IMR-90 (cell line): ENCODE measurements at regions not wholly inside any gene's neighbourhood (a gene's known extent, or its start where the extent isn't known, plus 50 kb on each side); places are given as distances from the start of the nearest gene placed in this dataset.

Source experiments
- ATAC-seq: fragments of 200-7000 bp; cut with Tn5 transposase; 2 replicates; pipeline ENCODE4 v1.9.1; 2020; ENCODE audit warnings: low read depth, mild to moderate bottlenecking, moderate library complexity
- BruUV-seq: library from RNA; stranded (reverse); fragments of 400-500 nt; replicated peaks from 2 replicates; lab custom pipeline; 2021; lab: Mats Ljungman, UMichigan
- CTCF ChIA-PET: fragments of 300-600 bp; formaldehyde crosslinking; extraction: SDS; loops from one replicate; lab custom pipeline; 2021; ENCODE audit warnings: antibody characterized with exemption; lab: Yijun Ruan, JAX
- POLR2A ChIA-PET: fragments of 300-600 bp; sonication (Branson Sonifier 250); formaldehyde crosslinking; loops from one replicate; lab custom pipeline; 2022; ENCODE audit warnings: antibody characterized with exemption; ENCODE audit not compliant: unreplicated experiment; lab: Charles Lee
- DNase-seq: peaks from one replicate; pipeline ENCODE4 v3.0.0; 2013
- H2AFZ ChIP-seq: replicated peaks from 2 replicates; pipeline ENCODE3; 2013; ENCODE audit warnings: low read length, mild to moderate bottlenecking; ENCODE audit not compliant: poor library complexity
- H2AK5ac ChIP-seq: 2 replicates; pipeline ENCODE4 v1.6.1; 2013; ENCODE audit warnings: low read depth, low read length, inconsistent platforms
- H2AK9ac ChIP-seq: replicated peaks from 2 replicates; pipeline ENCODE3; 2013; ENCODE audit warnings: mild to moderate bottlenecking, low read depth, low read length, moderate library complexity; ENCODE audit not compliant: poor library complexity
- H2BK120ac ChIP-seq: 2 replicates; pipeline ENCODE4 v1.6.1; 2013; ENCODE audit warnings: low read depth, low read length, inconsistent platforms
- H2BK15ac ChIP-seq: 3 replicates; pipeline ENCODE4 v1.6.1; 2013; ENCODE audit warnings: low read depth, low read length, inconsistent platforms
- H2BK20ac ChIP-seq: 2 replicates; pipeline ENCODE4 v1.6.1; 2013; ENCODE audit warnings: low read depth, mild to moderate bottlenecking, inconsistent platforms, low read length, moderate library complexity
- H2BK5ac ChIP-seq: 2 replicates; pipeline ENCODE4 v1.6.1; 2013; ENCODE audit warnings: mild to moderate bottlenecking, low read depth, low read length, inconsistent platforms; ENCODE audit not compliant: poor library complexity, severe bottlenecking
- H3K14ac ChIP-seq: replicated peaks from 2 replicates; pipeline ENCODE4 v1.6.1; 2013; ENCODE audit warnings: low read depth, low read length, inconsistent platforms
- H3K18ac ChIP-seq: 2 replicates; pipeline ENCODE4 v1.6.1; 2013; ENCODE audit warnings: low read depth, low read length, control low read depth
- H3K23ac ChIP-seq: 2 replicates; pipeline ENCODE4 v1.6.1; 2013; ENCODE audit warnings: low read depth, low read length, inconsistent platforms
- H3K27ac ChIP-seq: 2 replicates; pipeline ENCODE4 v1.5.1; 2013; ENCODE audit warnings: mild to moderate bottlenecking, control low read depth, low read length; ENCODE audit not compliant: insufficient read depth
- H3K27me3 ChIP-seq: 2 replicates; pipeline ENCODE4 v1.6.1; 2013; ENCODE audit warnings: low read length; ENCODE audit not compliant: control insufficient read depth, insufficient read depth
- H3K36me3 ChIP-seq: 2 replicates; pipeline ENCODE4 v1.6.1; 2013; ENCODE audit warnings: low read length, mixed read lengths; ENCODE audit not compliant: control insufficient read depth, insufficient read depth
- H3K4ac ChIP-seq: 2 replicates; pipeline ENCODE4 v1.6.1; 2013; ENCODE audit warnings: low read depth, low read length, inconsistent platforms
- H3K4me1 ChIP-seq: 2 replicates; pipeline ENCODE4 v1.6.1; 2013; ENCODE audit warnings: low read length, mixed read lengths; ENCODE audit not compliant: control insufficient read depth, insufficient read depth
- H3K4me2 ChIP-seq: 2 replicates; pipeline ENCODE4 v1.6.1; 2013; ENCODE audit warnings: low read depth, mild to moderate bottlenecking, control low read depth, low read length, moderate library complexity
- H3K4me3 ChIP-seq: 2 replicates; pipeline ENCODE4 v1.5.1; 2013; ENCODE audit warnings: low read depth, mild to moderate bottlenecking, control low read depth, low read length, moderate library complexity; ENCODE audit not compliant: insufficient read depth
- H3K56ac ChIP-seq: 2 replicates; pipeline ENCODE4 v1.6.1; 2013; ENCODE audit warnings: low read length, inconsistent platforms; ENCODE audit not compliant: insufficient read depth; ENCODE audit errors: extremely low read depth
- H3K79me1 ChIP-seq, 2 experiments: 2 replicates each; pipeline ENCODE4 v1.6.1; 2013; ENCODE audit warnings: low read length in 2 of 2, inconsistent platforms in 1 of 2, low read depth in 1 of 2
- H3K9ac ChIP-seq: 2 replicates; pipeline ENCODE4 v1.6.1; 2013; ENCODE audit warnings: low read depth, low read length, control low read depth
- H3K9me1 ChIP-seq: 2 replicates; pipeline ENCODE4 v1.6.1; 2013; ENCODE audit warnings: low read length, inconsistent platforms; ENCODE audit not compliant: insufficient read depth
- H3K9me3 ChIP-seq: 2 replicates; pipeline ENCODE4 v1.6.1; 2013; ENCODE audit warnings: low read length; ENCODE audit not compliant: control insufficient read depth, insufficient read depth
- H4K20me1 ChIP-seq: 2 replicates; pipeline ENCODE4 v1.6.1; 2013; ENCODE audit warnings: low read length, inconsistent platforms; ENCODE audit not compliant: insufficient read depth
- H4K5ac ChIP-seq: 2 replicates; pipeline ENCODE4 v1.6.1; 2013; ENCODE audit warnings: mild to moderate bottlenecking, low read depth, low read length, control low read depth
- H4K8ac ChIP-seq, 2 experiments: 2 replicates each; pipeline ENCODE4 v1.6.1; 2013; ENCODE audit warnings: low read depth in 2 of 2, low read length in 2 of 2, control low read depth in 1 of 2, inconsistent platforms in 1 of 2
- H4K91ac ChIP-seq: 2 replicates; pipeline ENCODE4 v1.6.1; 2013; ENCODE audit warnings: low read depth, low read length, inconsistent platforms; ENCODE audit not compliant: insufficient read depth
- BHLHE40 ChIP-seq: fragments of 150-350 bp; IDR thresholded peaks from 2 replicates; pipeline ENCODE4 v1.6.1; 2016; ENCODE audit warnings: mild to moderate bottlenecking, low read depth, low read length
- CEBPB ChIP-seq: IDR thresholded peaks from 2 replicates; pipeline ENCODE4 v1.6.1; 2012; ENCODE audit warnings: low read depth, low read length, improper control_type of control experiment
- CHD1 ChIP-seq: IDR thresholded peaks from 2 replicates; pipeline ENCODE4 v1.6.1; 2012; ENCODE audit warnings: low read depth, low read length, improper control_type of control experiment
- ELK1 ChIP-seq: fragments of 150-350 bp; IDR thresholded peaks from 2 replicates; pipeline ENCODE4 v1.6.1; 2016; ENCODE audit warnings: low read depth, mild to moderate bottlenecking, low read length, moderate library complexity, borderline replicate concordance
- FOS ChIP-seq: fragments of 150-350 bp; IDR thresholded peaks from 2 replicates; pipeline ENCODE4 v1.6.1; 2016; ENCODE audit warnings: low read depth, low read length
- MAFK ChIP-seq: IDR thresholded peaks from 2 replicates; pipeline ENCODE4 v1.6.1; 2012; ENCODE audit warnings: low read depth, low read length, improper control_type of control experiment
- MAZ ChIP-seq: IDR thresholded peaks from 2 replicates; pipeline ENCODE4 v1.6.1; 2012; ENCODE audit warnings: low read depth, mild to moderate bottlenecking, low read length, improper control_type of control experiment, moderate library complexity, borderline replicate concordance
- MXI1 ChIP-seq: IDR thresholded peaks from 2 replicates; pipeline ENCODE4 v1.6.1; 2012; ENCODE audit warnings: low read depth, mild to moderate bottlenecking, low read length, moderate library complexity, borderline replicate concordance
- NFE2L2 ChIP-seq: fragments of 150-350 bp; IDR thresholded peaks from 2 replicates; pipeline ENCODE4 v1.6.1; 2016; ENCODE audit warnings: low read depth, mild to moderate bottlenecking, low read length
- POLR2A ChIP-seq: IDR thresholded peaks from 2 replicates; pipeline ENCODE4 v1.6.1; 2012; ENCODE audit warnings: mild to moderate bottlenecking, low read depth, low read length
- RAD21 ChIP-seq: IDR thresholded peaks from 2 replicates; pipeline ENCODE4 v1.6.1; 2012; ENCODE audit warnings: low read length, improper control_type of control experiment
- RCOR1 ChIP-seq: IDR thresholded peaks from 2 replicates; pipeline ENCODE4 v1.6.1; 2012; ENCODE audit warnings: mild to moderate bottlenecking, low read length, improper control_type of control experiment; ENCODE audit not compliant: insufficient replicate concordance
- RFX5 ChIP-seq: IDR thresholded peaks from 2 replicates; pipeline ENCODE4 v1.8.0; 2012; ENCODE audit warnings: low read depth, mild to moderate bottlenecking, low read length, moderate library complexity
- SMC3 ChIP-seq: fragments of 150-350 bp; IDR thresholded peaks from 2 replicates; pipeline ENCODE4 v1.6.1; 2016; ENCODE audit warnings: low read depth, mild to moderate bottlenecking, antibody characterized with exemption, low read length, moderate library complexity
- USF2 ChIP-seq: fragments of 150-350 bp; IDR thresholded peaks from 2 replicates; pipeline ENCODE4 v1.6.1; 2017; ENCODE audit warnings: mild to moderate bottlenecking, antibody characterized with exemption, low read length, low read depth
- WGBS, 2 experiments: methylation state at CpG; one replicate each; pipeline versions ENCODE4 v1.1.5 to v1.1.7; 2013; ENCODE audit warnings: missing lambda C conversion rate in 2 of 2; ENCODE audit not compliant: insufficient read length in 1 of 2; ENCODE audit errors: extremely low coverage in 2 of 2; 5-methylcytosine and 5-hydroxymethylcytosine counted together
- dilution Hi-C: fragments of 300-500 bp; cut with HindIII; formaldehyde crosslinking; loops from one replicate; pipeline ENCODE4 v1.14.3; 2018; ENCODE audit warnings: low sequenced_read_pairs; ENCODE audit not compliant: unreplicated experiment
- in situ Hi-C: fragments of 300-500 bp; cut with MboI; formaldehyde crosslinking; loops from 3 replicates; pipeline ENCODE4 v1.14.3; 2019; ENCODE audit warnings: low sequenced_read_pairs, inconsistent platforms, mixed read lengths
- intact Hi-C: fragments of 100-400 bp; cut with micrococcal nuclease; formaldehyde crosslinking; loops from 2 replicates; pipeline ENCODE4 v1.10.0; 2022
- TF ChIP-seq, protein P1 (sequence below): conservative IDR thresholded peaks from 2 replicates; pipeline ENCODE4 v1.5.1; 2012; ENCODE audit warnings: mild to moderate bottlenecking, low read depth, low read length, improper control_type of control experiment

GRCh38 chr11:21630934-21631478 is 561.9 kb upstream of the ANO5 start:
- no peaks in the 10 kb centered on the region for H3K27me3 ChIP-seq
- H2AK5ac ChIP-seq: no peak overlapping the region
- H2BK15ac ChIP-seq: no peak overlapping the region
- H4K20me1 ChIP-seq: no peaks in the 10 kb centered on the region
- no peak overlapping the region for H4K5ac ChIP-seq
- POLR2A ChIA-PET: no interaction called here
- H2BK5ac ChIP-seq: no peak overlapping the region
- no TSS peak for BruUV-seq
- H3K9me3 ChIP-seq: peaks cover 17% of the 10 kb centered on the region
- CTCF ChIA-PET: no interaction called here
- no peak overlapping the region for H3K56ac ChIP-seq
- no peak overlapping the region for H2BK20ac ChIP-seq
- no peak overlapping the region for H3K14ac ChIP-seq
- H3K23ac ChIP-seq: no peak overlapping the region
- no peak overlapping the region for H3K4me3 ChIP-seq
- H2AFZ ChIP-seq: no peak overlapping the region
- in situ Hi-C loops: no loop called here
- no peak overlapping the region for H4K8ac ChIP-seq
- H2AK9ac ChIP-seq: no peak overlapping the region
- H3K4ac ChIP-seq: no peak overlapping the region
- no peak overlapping the region for H4K91ac ChIP-seq
- H3K4me1 ChIP-seq: no peaks in the 10 kb centered on the region
- no peaks in the 10 kb centered on the region for H3K9me1 ChIP-seq
- DNase-seq: no peak
- intact Hi-C loops: no loop called here
- H3K9ac ChIP-seq: no peak overlapping the region
- H3K18ac ChIP-seq: no peak overlapping the region
- no CpG with 5 or more reads among the region's 1 CpG for WGBS, 2 experiments
- no peak overlapping the region for H2BK120ac ChIP-seq
- H3K4me2 ChIP-seq: no peak overlapping the region
- dilution Hi-C loops: no loop called here
- no peak for ATAC-seq
- H3K79me1 ChIP-seq: no peaks in the 10 kb centered on the region
- H3K36me3 ChIP-seq: no peaks in the 10 kb centered on the region
- TF ChIP-seq CHD1 (no peak), USF2 (no peak), NFE2L2 (no peak), MAZ (no peak), RAD21 (no peak), FOS (no peak), MAFK (no peak), RCOR1 (no peak), CEBPB (no peak), RFX5 (no peak), ELK1 (no peak), BHLHE40 (no peak), MXI1 (no peak), SMC3 (no peak), POLR2A (no peak)
- TF ChIP-seq, protein P1, sequence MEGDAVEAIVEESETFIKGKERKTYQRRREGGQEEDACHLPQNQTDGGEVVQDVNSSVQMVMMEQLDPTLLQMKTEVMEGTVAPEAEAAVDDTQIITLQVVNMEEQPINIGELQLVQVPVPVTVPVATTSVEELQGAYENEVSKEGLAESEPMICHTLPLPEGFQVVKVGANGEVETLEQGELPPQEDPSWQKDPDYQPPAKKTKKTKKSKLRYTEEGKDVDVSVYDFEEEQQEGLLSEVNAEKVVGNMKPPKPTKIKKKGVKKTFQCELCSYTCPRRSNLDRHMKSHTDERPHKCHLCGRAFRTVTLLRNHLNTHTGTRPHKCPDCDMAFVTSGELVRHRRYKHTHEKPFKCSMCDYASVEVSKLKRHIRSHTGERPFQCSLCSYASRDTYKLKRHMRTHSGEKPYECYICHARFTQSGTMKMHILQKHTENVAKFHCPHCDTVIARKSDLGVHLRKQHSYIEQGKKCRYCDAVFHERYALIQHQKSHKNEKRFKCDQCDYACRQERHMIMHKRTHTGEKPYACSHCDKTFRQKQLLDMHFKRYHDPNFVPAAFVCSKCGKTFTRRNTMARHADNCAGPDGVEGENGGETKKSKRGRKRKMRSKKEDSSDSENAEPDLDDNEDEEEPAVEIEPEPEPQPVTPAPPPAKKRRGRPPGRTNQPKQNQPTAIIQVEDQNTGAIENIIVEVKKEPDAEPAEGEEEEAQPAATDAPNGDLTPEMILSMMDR: no peak
- no peak overlapping the region for H3K27ac ChIP-seq
